HUES6 (cell line): ENCODE measurements at regions not wholly inside any gene's neighbourhood (a gene's known extent, or its start where the extent isn't known, plus 50 kb on each side); places are given as distances from the start of the nearest gene placed in this dataset.

Source experiments
- H3K27ac ChIP-seq: 2 replicates; pipeline ENCODE4 v1.7.0; 2013; ENCODE audit warnings: low read depth, mild to moderate bottlenecking, low read length, inconsistent platforms
- H3K27me3 ChIP-seq: 2 replicates; pipeline ENCODE4 v1.6.1; 2013; ENCODE audit warnings: low read length; ENCODE audit not compliant: control insufficient read depth, insufficient read depth
- H3K36me3 ChIP-seq: 2 replicates; pipeline ENCODE4 v1.6.1; 2013; ENCODE audit warnings: low read length; ENCODE audit not compliant: control insufficient read depth, insufficient read depth
- H3K4me1 ChIP-seq: 2 replicates; pipeline ENCODE4 v1.6.1; 2013; ENCODE audit warnings: low read length; ENCODE audit not compliant: control insufficient read depth, insufficient read depth
- H3K4me3 ChIP-seq: 2 replicates; pipeline ENCODE4 v1.5.1; 2013; ENCODE audit warnings: low read depth, low read length
- H3K9ac ChIP-seq: one replicate; pipeline ENCODE4 v1.6.1; 2013; ENCODE audit warnings: mild to moderate bottlenecking, low read length
- H3K9me3 ChIP-seq: 2 replicates; pipeline ENCODE4 v1.6.1; 2013; ENCODE audit warnings: low read depth, low read length; ENCODE audit not compliant: control insufficient read depth, insufficient read depth

DNA sequence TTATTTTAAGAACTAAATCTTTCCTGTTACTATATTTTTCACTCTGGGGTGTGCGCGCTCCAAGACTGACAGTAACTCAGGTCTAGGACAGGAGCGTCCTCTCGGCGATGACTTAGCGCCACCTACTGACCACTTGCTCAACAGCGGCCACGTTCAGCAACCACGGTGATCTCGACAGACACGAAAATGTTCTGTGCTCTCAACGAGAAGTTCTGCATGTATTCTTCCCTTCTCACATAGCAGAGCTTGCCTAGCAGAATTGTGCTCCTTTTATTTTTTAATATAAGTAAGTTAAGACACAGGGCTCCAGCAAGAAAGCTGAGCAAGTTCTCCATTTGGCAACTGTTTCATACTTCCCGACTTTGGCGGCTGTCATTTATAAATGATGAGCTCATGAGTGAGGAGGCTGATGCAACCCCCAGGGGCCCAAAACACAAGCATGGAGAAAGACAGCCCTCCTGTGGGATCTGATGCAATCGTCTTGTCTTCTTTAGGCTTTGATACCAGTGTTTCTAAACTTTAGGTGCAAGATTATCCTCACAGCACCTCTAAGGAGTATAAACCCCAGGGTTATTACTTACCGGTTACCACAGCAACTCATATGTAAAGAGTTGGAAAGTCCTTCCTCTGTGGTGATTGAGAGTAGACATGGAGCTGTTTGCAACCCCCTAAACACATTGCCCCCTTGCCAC, 92.6 kb downstream of the HHIPL2 start:
- Histone ChIP-seq H3K27ac (no peak overlapping the region), H3K9ac (no peak overlapping the region), H3K36me3 (no peaks in the 10 kb centered on the region), H3K4me3 (no peak overlapping the region), H3K9me3 (peaks cover 25% of the 10 kb centered on the region), H3K27me3 (no peaks in the 10 kb centered on the region), H3K4me1 (peaks cover 7% of the 10 kb centered on the region; the same call in 1 of the 2 replicates)

GRCh38 chr1:222454782-222455181, 93.1 kb downstream of the HHIPL2 start:
- peaks cover 7% of the 10 kb centered on the region; the same call in 1 of the 2 replicates for H3K4me1 ChIP-seq
- H3K27me3 ChIP-seq: no peaks in the 10 kb centered on the region
- H3K27ac ChIP-seq: no peak overlapping the region
- H3K36me3 ChIP-seq: no peaks in the 10 kb centered on the region
- H3K9me3 ChIP-seq: peaks cover 25% of the 10 kb centered on the region
- H3K9ac ChIP-seq: no peak overlapping the region
- no peak overlapping the region; the same call in 1 of the 2 replicates for H3K4me3 ChIP-seq

DNA sequence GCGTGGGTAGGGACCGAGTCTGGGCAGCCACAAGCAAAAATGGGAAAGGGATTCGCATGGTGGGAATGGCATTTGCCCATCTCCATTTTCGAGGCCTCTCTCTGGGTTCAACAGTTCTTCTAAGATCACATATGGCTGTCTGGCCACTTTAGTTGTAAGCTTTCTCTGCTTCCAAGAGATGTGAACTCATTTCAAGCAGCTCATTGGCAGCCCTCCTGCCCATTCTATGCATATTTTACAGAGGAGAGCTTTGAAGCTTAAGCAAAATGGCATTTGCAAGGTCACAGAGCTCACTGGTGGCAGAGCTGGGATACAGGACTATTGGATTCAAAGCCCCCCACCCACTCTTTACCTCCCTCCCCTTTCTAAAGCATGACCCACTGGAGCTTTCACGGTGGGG, 93.7 kb downstream of the HHIPL2 start:
- Histone ChIP-seq H3K27ac (no peak overlapping the region), H3K4me1 (peaks cover 7% of the 10 kb centered on the region; the same call in 1 of the 2 replicates), H3K27me3 (no peaks in the 10 kb centered on the region), H3K36me3 (no peaks in the 10 kb centered on the region), H3K9me3 (peaks cover 24% of the 10 kb centered on the region), H3K9ac (no peak overlapping the region), H3K4me3 (no peak overlapping the region)

DNA sequence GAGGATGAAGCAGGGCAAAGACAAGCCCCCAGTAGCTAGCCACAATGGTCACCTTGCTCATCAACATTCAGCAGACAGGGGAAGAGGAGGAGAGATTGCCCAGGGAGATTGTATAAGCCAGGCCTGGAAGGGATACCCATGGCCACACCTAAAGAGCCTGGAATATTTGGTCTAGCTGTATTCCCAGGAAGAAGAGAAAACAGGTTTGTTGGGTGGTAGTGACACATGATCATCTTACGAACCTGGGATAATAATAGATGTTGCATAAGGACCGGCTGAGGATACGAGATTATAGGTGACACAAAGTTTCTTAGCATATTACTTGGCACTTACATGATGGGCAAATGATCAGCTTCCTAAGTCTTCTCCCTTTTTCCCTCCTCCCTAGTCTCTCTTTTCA, 95.9 kb downstream of the HHIPL2 start:
- no peak overlapping the region for H3K27ac ChIP-seq
- H3K4me1 ChIP-seq: peaks cover 7% of the 10 kb centered on the region; the same call in 1 of the 2 replicates
- H3K36me3 ChIP-seq: no peaks in the 10 kb centered on the region
- H3K27me3 ChIP-seq: no peaks in the 10 kb centered on the region
- H3K9ac ChIP-seq: no peak overlapping the region
- H3K4me3 ChIP-seq: no peak overlapping the region
- H3K9me3 ChIP-seq: peaks cover 4% of the 10 kb centered on the region

DNA sequence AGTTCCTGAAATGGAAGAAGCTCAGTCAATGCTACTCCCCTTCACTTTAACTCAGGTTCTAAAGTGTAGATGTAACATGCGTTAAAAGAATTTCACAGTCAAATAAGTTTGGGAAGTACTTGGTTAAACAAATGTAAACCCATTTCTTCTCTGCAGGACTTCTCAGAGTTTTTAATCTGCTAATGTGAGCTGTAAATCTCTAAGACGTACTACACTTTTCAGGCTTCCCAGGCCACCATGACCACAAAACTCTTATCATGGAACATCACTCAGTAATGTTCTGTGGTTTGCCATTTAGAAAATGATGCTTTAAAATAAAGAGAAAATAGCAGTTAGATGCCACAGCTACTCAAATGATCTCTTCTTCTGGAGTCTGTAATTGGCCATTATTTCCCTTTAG, 104.3 kb downstream of the HHIPL2 start:
- Histone ChIP-seq H3K36me3 (no peaks in the 10 kb centered on the region), H3K27me3 (no peaks in the 10 kb centered on the region)

GRCh38 chr1:222441066-222441465, 106.8 kb downstream of the HHIPL2 start:
- Histone ChIP-seq H3K9me3 (no peaks in the 10 kb centered on the region), H3K36me3 (no peaks in the 10 kb centered on the region), H3K27ac (no peak overlapping the region), H3K4me1 (0 out of 2 replicates have a peak, but pooled peaks cover 5% of the 10 kb centered on the region), H3K9ac (no peak overlapping the region), H3K4me3 (no peak overlapping the region), H3K27me3 (no peaks in the 10 kb centered on the region)

More for the DNA sequence above, 104.3 kb downstream of the HHIPL2 start:
- Histone ChIP-seq H3K27ac (no peak overlapping the region), H3K9me3 (no peaks in the 10 kb centered on the region), H3K4me1 (0 out of 2 replicates have a peak, but pooled peaks cover 5% of the 10 kb centered on the region), H3K9ac (no peak overlapping the region), H3K4me3 (no peak overlapping the region)

DNA sequence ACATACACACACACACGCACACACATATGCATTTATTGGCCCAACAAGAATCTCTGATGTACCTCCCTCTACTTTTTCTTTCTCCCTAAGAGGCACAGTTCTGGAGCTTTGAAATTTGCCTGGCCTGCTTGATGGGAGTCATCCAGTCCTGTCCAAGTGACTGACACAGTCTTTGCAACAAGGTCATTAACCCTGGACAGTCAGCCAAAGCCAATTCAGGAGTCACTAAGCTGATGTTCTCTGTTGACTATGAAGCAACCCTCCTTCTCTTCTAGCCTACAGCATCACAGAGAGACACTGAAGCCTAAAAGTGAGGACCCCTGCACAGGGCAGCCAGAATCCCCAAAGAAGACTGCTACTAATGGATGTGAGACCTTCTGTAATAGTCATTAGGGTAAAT, 123.1 kb downstream of the HHIPL2 start:
- H3K9me3 ChIP-seq: no peaks in the 10 kb centered on the region
- 0 out of 2 replicates have a peak, but pooled peaks cover 5% of the 10 kb centered on the region for H3K4me1 ChIP-seq
- no peak overlapping the region for H3K9ac ChIP-seq
- H3K4me3 ChIP-seq: no peak overlapping the region
- H3K27me3 ChIP-seq: no peaks in the 10 kb centered on the region
- no peak overlapping the region for H3K27ac ChIP-seq
- no peaks in the 10 kb centered on the region for H3K36me3 ChIP-seq

DNA sequence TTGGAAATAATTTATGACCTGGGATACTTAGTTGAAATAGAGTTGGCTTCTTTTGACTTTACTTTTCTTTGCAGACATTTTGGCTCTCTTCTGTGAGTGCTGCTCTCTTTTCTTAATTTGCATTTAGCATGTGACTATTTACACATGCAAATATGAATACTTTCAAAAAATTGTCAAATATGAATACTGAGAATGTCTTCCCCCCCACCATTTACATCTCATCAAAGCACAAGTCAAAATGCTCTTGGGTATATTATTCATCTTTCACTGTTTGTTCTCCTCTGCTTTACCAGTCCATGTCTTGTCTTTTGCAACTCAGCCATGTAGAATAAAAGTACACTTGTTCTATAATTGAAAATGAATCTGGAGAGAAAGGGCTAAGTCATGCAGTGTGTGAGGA, 126.5 kb downstream of the HHIPL2 start:
- Histone ChIP-seq H3K4me1 (0 out of 2 replicates have a peak, but pooled peaks cover 5% of the 10 kb centered on the region), H3K27ac (no peak overlapping the region), H3K27me3 (no peaks in the 10 kb centered on the region), H3K9ac (no peak overlapping the region), H3K36me3 (no peaks in the 10 kb centered on the region), H3K9me3 (no peaks in the 10 kb centered on the region), H3K4me3 (no peak overlapping the region)

DNA sequence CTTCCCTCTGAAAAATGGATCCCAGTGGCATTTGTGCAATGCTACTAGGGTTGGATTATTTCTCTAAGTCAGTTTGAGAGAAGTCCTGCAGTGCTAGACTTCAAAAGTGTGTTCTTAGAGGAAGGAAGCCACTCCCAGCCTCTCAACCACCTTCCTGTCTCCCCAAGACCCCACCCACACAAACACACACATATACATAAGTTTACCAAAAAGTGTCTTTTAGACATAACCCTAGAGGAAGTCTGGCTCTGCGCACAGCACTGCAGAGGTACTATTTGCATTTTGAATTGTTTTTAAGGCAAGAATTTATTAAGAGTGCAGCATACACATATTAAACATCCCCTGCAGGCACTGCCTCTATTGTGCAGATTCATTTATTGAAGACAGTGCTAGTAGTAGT, 127.3 kb downstream of the HHIPL2 start:
- Histone ChIP-seq H3K4me1 (0 out of 2 replicates have a peak, but pooled peaks cover 5% of the 10 kb centered on the region), H3K36me3 (no peaks in the 10 kb centered on the region), H3K4me3 (no peak overlapping the region), H3K9me3 (no peaks in the 10 kb centered on the region), H3K9ac (no peak overlapping the region), H3K27ac (no peak overlapping the region), H3K27me3 (no peaks in the 10 kb centered on the region)

DNA sequence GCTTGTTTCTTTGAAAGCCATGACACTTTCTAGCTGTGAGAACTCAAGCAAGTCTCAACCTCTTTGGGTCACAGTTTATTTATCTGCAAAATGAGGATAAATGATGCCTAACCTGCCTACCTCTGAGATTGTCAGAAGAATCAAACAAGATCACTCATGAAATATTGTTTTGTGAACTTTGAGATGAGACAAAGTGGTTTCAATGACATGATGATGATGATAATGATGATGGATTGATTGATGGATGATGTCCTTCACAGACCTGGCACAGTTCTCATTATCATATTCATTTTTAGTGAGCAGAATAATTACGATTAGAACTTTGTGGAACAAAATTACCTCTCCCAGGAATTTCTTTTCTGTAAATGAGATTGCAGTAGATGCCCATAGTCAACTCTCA, 129.2 kb downstream of the HHIPL2 start:
- Histone ChIP-seq H3K9me3 (no peaks in the 10 kb centered on the region), H3K4me3 (no peak overlapping the region), H3K4me1 (0 out of 2 replicates have a peak, but pooled peaks cover 5% of the 10 kb centered on the region), H3K27ac (no peak overlapping the region), H3K9ac (no peak overlapping the region), H3K36me3 (no peaks in the 10 kb centered on the region), H3K27me3 (no peaks in the 10 kb centered on the region)

DNA sequence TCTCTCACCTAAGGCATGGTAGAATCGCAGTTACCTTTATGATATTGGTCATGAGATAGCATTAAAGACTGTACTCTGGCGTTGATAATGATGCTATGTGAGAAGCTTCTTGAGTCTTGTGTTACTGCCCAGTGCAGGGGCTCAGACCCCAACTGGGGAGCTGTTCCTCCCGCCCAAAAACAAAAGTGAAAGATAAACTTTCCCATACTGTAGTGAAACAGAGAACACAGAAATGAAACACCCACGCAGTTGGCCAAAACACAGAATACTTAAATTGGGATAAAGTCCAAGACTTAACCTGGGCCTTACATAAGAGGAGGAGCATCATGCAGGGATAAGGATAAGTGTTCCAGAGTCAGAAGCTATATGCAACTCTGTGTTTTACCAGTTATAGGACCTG, 130.6 kb downstream of the HHIPL2 start:
- H3K4me3 ChIP-seq: no peak overlapping the region
- H3K9me3 ChIP-seq: no peaks in the 10 kb centered on the region
- H3K4me1 ChIP-seq: 0 out of 2 replicates have a peak, but pooled peaks cover 3% of the 10 kb centered on the region
- H3K9ac ChIP-seq: no peak overlapping the region
- H3K27me3 ChIP-seq: no peaks in the 10 kb centered on the region
- no peaks in the 10 kb centered on the region for H3K36me3 ChIP-seq
- H3K27ac ChIP-seq: no peak overlapping the region
